Tibial artery (tissue), 4 donors: ENCODE measurements at regions not wholly inside any gene's neighbourhood (a gene's known extent, or its start where the extent isn't known, plus 50 kb on each side); places are given as distances from the start of the nearest gene placed in this dataset.
"Not testable (repeated sequence)": the region's sequence is repeated elsewhere in the genome, so short reads cannot be mapped to it uniquely, and the experiment has no call there.

ENCODE experiments used
- DNase-seq, 2 donors: peaks; one replicate each; pipeline ENCODE4 v3.0.0-alpha.2; 2019
- H3K27ac ChIP-seq, 2 donors: fragments of 200-600 bp; sonication (generic) in 1 of 2; 1 replicate in 1 of 2; 2 replicates in 1 of 2; pipeline ENCODE4 v1.5.1; 2018 to 2019; ENCODE audit warnings: mild to moderate bottlenecking in 1 of 2
- H3K27me3 ChIP-seq, 2 donors: fragments of 200-600 bp; sonication (generic) in 1 of 2; one replicate each; pipeline versions ENCODE4 v1.5.1 to v1.6.0; 2016 to 2019
- H3K36me3 ChIP-seq, 3 donors: fragments of 200-600 bp; sonication (generic) in 2 of 3; one replicate each; pipeline ENCODE4 v1.5.1; 2016 to 2019; ENCODE audit warnings: mild to moderate bottlenecking in 2 of 3
- H3K4me1 ChIP-seq, 4 donors: fragments of 200-600 bp; sonication (generic) in 2 of 4; 1 replicate in 3 of 4; 2 replicates in 1 of 4; pipeline ENCODE4 v1.5.1; 2016 to 2019
- H3K4me3 ChIP-seq, 2 donors: fragments of 200-600 bp; sonication (generic) in 1 of 2; 1 replicate in 1 of 2; 2 replicates in 1 of 2; pipeline ENCODE4 v1.5.1; 2018 to 2019; ENCODE audit warnings: mild to moderate bottlenecking in 2 of 2
- H3K9me3 ChIP-seq, 3 donors: fragments of 200-600 bp; sonication (generic) in 1 of 3; one replicate each; pipeline ENCODE4 v1.5.1; 2016 to 2019
- intact Hi-C: fragments of 100-400 bp; cut with DNase I; formaldehyde crosslinking; loops from one replicate; pipeline ENCODE4 v1.15.0; 2023; ENCODE audit warnings: low total_unique reads
- TF ChIP-seq, protein P1 (sequence below), 2 experiments: fragments of 200-600 bp in 1 of 2; fragments of 450-650 bp in 1 of 2; IDR thresholded peaks; one replicate each; pipeline ENCODE4 v1.5.1; 2017 to 2019; ENCODE audit warnings: antibody characterized with exemption in 2 of 2, mild to moderate bottlenecking in 1 of 2, moderate library complexity in 1 of 2

DNA sequence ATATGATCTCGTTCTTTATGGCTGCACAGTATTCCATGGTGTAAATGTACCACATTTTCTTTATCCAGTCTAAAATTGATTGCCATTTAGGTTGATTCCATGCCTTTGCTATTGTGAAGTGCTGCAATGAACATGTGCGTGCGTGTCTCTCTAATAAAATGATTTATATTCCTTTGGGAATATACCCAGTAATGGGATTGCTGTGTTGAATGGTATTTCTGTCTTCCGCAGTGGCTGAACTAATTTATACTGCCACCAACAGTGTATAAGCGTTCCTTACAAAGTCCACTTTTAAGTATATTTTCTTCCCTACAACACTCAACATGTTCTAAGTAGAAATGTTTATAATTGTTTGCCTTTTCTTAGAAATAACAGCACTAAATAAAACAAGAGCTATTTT lies 521.9 kb downstream of the DTWD2 start:
- DNase-seq = no peak
- no peaks in the 10 kb centered on the region for H3K27me3 ChIP-seq
- H3K27ac ChIP-seq = no peak overlapping the region
- no peaks in the 10 kb centered on the region for H3K36me3 ChIP-seq
- H3K4me1 ChIP-seq = no peaks in the 10 kb centered on the region
- TF ChIP-seq, protein P1, sequence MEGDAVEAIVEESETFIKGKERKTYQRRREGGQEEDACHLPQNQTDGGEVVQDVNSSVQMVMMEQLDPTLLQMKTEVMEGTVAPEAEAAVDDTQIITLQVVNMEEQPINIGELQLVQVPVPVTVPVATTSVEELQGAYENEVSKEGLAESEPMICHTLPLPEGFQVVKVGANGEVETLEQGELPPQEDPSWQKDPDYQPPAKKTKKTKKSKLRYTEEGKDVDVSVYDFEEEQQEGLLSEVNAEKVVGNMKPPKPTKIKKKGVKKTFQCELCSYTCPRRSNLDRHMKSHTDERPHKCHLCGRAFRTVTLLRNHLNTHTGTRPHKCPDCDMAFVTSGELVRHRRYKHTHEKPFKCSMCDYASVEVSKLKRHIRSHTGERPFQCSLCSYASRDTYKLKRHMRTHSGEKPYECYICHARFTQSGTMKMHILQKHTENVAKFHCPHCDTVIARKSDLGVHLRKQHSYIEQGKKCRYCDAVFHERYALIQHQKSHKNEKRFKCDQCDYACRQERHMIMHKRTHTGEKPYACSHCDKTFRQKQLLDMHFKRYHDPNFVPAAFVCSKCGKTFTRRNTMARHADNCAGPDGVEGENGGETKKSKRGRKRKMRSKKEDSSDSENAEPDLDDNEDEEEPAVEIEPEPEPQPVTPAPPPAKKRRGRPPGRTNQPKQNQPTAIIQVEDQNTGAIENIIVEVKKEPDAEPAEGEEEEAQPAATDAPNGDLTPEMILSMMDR (IDR thresholded peaks at IDR 0.05) = no peak
- intact Hi-C loops = no loop called here
- no peak overlapping the region for H3K4me3 ChIP-seq
- no peaks in the 10 kb centered on the region for H3K9me3 ChIP-seq

GRCh38 chr5:118462276-118462675 lies 526.1 kb downstream of the DTWD2 start:
- intact Hi-C loops, H3K36me3 ChIP-seq, DNase-seq, H3K9me3 ChIP-seq, H3K27me3 ChIP-seq, H3K27ac ChIP-seq, H3K4me3 ChIP-seq, H3K4me1 ChIP-seq: not testable (repeated sequence)

- no peaks in the 10 kb centered on the region for H3K36me3 ChIP-seq
- DNase-seq = no peak
- TF ChIP-seq, protein P1 (IDR thresholded peaks at IDR 0.05) = no peak
- H3K27me3 ChIP-seq = no peaks in the 10 kb centered on the region
- H3K4me3 ChIP-seq = no peak overlapping the region
- H3K27ac ChIP-seq = no peak overlapping the region
- H3K4me1 ChIP-seq = no peaks in the 10 kb centered on the region
- intact Hi-C loops = no loop called here
- H3K9me3 ChIP-seq = no peaks in the 10 kb centered on the region
Measured at GRCh38 chr5:118461436-118461835, 526.9 kb downstream of the DTWD2 start.

DNA sequence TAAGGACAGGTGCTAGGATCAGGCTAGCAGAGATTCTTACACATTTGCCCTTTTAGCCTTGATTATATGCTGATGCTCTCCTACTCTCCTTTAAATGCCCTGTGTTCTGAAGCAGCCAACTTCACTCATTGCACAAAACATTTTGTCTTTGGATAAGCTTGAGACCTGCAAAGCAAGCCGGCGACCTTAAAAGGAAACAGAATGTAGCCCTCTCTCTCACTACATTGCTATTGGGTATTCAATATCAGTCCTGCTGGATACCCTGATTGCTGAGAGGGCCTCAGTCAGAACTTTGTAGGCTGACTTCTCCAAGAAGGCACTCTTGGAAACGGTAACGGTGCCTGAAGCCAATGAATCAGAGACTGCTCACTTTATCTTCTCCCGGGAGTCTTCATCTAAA lies 528.9 kb downstream of the DTWD2 start:
- TF ChIP-seq, protein P1 (IDR thresholded peaks at IDR 0.05) = no peak

GRCh38 chr5:118456085-118456484 lies 532.3 kb downstream of the DTWD2 start:
- H3K4me3 ChIP-seq = no peak overlapping the region
- no peak for DNase-seq
- no peaks in the 10 kb centered on the region for H3K27me3 ChIP-seq
- no peak overlapping the region for H3K27ac ChIP-seq
- intact Hi-C loops = no loop called here
- no peaks in the 10 kb centered on the region for H3K4me1 ChIP-seq
- H3K9me3 ChIP-seq = no peaks in the 10 kb centered on the region
- TF ChIP-seq, protein P1 (IDR thresholded peaks at IDR 0.05) = no peak
- H3K36me3 ChIP-seq = no peaks in the 10 kb centered on the region

More for the DNA sequence above, 528.9 kb downstream of the DTWD2 start:
- Histone ChIP-seq H3K9me3 (no peaks in the 10 kb centered on the region), H3K36me3 (no peaks in the 10 kb centered on the region), H3K4me1 (no peaks in the 10 kb centered on the region), H3K27ac (no peak overlapping the region), H3K27me3 (no peaks in the 10 kb centered on the region), H3K4me3 (no peak overlapping the region)
- DNase-seq = no peak
- intact Hi-C loops = no loop called here

DNA sequence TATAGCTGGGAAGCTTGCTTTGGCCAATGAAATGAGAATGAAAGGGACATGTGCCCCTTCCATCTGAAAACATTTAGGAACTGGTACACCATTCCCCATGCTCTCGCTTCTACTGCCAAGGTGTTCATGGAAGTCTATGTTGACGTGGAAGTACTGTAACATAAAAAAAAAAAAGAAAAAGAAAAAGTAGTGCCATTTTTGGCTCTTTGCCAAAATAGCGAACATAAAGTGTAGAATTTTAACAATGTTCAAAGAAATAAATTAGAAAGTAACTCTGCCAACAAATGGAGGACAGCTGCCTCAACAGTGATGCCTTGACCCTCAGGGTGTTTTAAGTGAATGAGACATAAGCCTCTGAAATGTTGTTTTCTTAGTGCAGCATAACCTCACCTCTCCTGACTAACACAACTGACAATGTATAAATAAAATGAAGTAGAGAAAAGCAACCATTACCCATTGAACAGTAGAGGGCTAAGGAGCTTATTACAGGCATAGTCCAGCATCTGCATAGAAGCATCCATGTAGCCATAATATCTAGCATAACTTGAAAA lies 536.6 kb downstream of the DTWD2 start:
- no peak overlapping the region for H3K4me3 ChIP-seq
- H3K36me3 ChIP-seq = no peaks in the 10 kb centered on the region
- TF ChIP-seq, protein P1 (IDR thresholded peaks at IDR 0.05) = no peak
- H3K4me1 ChIP-seq = no peaks in the 10 kb centered on the region
- H3K27ac ChIP-seq = no peak overlapping the region
- intact Hi-C loops = no loop called here
- H3K9me3 ChIP-seq = no peaks in the 10 kb centered on the region
- DNase-seq = no peak
- no peaks in the 10 kb centered on the region for H3K27me3 ChIP-seq
